IgD-negative memory B cell (primary cell): ENCODE measurements at regions not wholly inside any gene's neighbourhood (a gene's known extent, or its start where the extent isn't known, plus 50 kb on each side); places are given as distances from the start of the nearest gene placed in this dataset.

Source experiments
- H3K27ac Mint-ChIP-seq, 3 donors: one replicate each; pipeline ENCODE4 v1.8.0; 2020 to 2022; ENCODE audit warnings: mild to moderate bottlenecking in 3 of 3, mixed read lengths in 3 of 3, moderate library complexity in 1 of 3
- H3K27me3 Mint-ChIP-seq: one replicate; pipeline ENCODE4 v1.8.0; 2021; ENCODE audit warnings: mixed read lengths
- H3K36me3 Mint-ChIP-seq: one replicate; pipeline ENCODE4 v1.8.0; 2020; ENCODE audit warnings: mild to moderate bottlenecking, mixed read lengths
- H3K4me1 Mint-ChIP-seq, 3 donors: one replicate each; pipeline ENCODE4 v1.8.0; 2020 to 2022; ENCODE audit warnings: mixed read lengths in 3 of 3, mild to moderate bottlenecking in 1 of 3
- H3K4me3 Mint-ChIP-seq, 4 donors: one replicate each; pipeline ENCODE4 v1.8.0; 2020 to 2022; ENCODE audit warnings: mild to moderate bottlenecking in 4 of 4, mixed read lengths in 4 of 4, moderate library complexity in 3 of 4
- H3K9me3 Mint-ChIP-seq, 3 donors: one replicate each; pipeline ENCODE4 v1.8.0; 2020 to 2021; ENCODE audit warnings: mixed read lengths in 3 of 3, mild to moderate bottlenecking in 1 of 3

DNA sequence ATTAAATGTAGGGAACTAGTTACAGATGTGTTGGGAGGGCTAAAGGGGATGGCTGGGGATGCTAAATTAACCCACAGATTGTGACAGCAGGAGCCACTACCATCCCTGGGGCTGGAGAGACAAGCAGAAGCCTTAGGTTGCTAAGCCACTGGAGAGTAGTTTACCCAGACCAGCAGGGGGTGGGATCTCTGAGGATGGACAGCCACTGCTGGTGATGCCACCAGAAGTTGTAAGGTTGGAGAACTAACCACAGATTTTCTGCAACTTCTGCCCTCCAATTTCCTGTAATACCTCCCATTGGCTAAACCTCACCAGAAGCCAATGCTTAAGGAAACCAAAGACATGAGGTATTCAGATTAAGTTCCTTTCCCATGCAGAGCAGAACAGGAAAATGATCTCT is 139.6 kb upstream of the NOX3 start:
- H3K27me3 Mint-ChIP-seq: peaks cover 8% of the 10 kb centered on the region
- H3K36me3 Mint-ChIP-seq: no peaks in the 10 kb centered on the region
- H3K4me3 Mint-ChIP-seq: no peak overlapping the region
- no peak overlapping the region for H3K27ac Mint-ChIP-seq
- H3K9me3 Mint-ChIP-seq: peaks cover 0 to 8% (median 4%) of the 10 kb centered on the region in 3 donors
- no peaks in the 10 kb centered on the region for H3K4me1 Mint-ChIP-seq

DNA sequence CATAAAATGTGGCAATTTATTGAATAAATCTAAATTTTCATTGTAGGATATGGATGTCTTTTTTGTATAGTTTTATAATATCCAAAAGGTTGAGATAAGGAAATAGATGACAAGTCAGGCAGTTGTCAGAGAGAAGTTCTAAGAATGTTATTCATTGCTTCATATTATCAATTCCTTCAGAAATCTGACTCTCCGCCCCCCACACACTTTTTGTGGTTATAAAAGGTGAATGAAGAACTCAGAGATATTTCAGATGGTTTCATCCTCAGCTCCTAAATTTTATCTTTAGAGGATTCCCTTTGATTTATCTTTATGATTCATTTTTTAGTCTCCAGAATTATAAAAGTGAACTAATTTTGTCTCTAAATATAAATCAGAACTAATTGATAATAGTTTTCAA is 136.1 kb upstream of the NOX3 start:
- H3K27me3 Mint-ChIP-seq: peaks cover 6% of the 10 kb centered on the region
- no peak overlapping the region for H3K4me3 Mint-ChIP-seq
- H3K4me1 Mint-ChIP-seq: no peaks in the 10 kb centered on the region
- no peak overlapping the region for H3K27ac Mint-ChIP-seq
- peaks cover 2 to 12% (median 11%) of the 10 kb centered on the region in 3 donors for H3K9me3 Mint-ChIP-seq
- H3K36me3 Mint-ChIP-seq: no peaks in the 10 kb centered on the region

DNA sequence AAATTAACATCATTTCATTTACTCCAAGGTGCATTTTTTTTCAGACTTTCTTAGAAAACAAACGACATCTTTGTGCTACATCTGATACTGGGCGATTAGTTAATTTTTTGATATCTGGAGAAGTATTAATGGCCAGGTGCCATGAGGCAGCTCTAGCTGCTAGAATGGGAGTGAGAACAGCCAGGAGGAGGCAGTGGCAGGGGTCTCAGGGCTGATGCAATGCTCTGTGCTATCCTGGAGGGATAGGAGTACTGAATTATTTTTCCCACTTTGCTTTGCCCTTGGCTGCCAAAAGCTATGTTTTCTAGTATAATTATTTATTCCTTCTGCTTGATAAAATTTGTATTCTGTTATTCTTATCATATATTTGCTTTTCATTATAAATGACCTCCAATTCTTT is 133.6 kb upstream of the NOX3 start:
- peaks cover 2 to 12% (median 11%) of the 10 kb centered on the region in 3 donors for H3K9me3 Mint-ChIP-seq
- H3K27me3 Mint-ChIP-seq: peaks cover 3% of the 10 kb centered on the region
- H3K4me3 Mint-ChIP-seq: no peak overlapping the region
- H3K4me1 Mint-ChIP-seq: peaks cover 0 to 7% (median under 1%) of the 10 kb centered on the region in 3 donors
- no peak overlapping the region for H3K27ac Mint-ChIP-seq
- H3K36me3 Mint-ChIP-seq: no peaks in the 10 kb centered on the region

- Mint-ChIP-seq H3K27me3 (peaks cover 3% of the 10 kb centered on the region), H3K4me3 (no peak overlapping the region), H3K4me1 (peaks cover 2 to 7% (median 6%) of the 10 kb centered on the region in 3 donors), H3K9me3 (peaks cover 0 to 12% (median 11%) of the 10 kb centered on the region in 3 donors), H3K27ac (no peak overlapping the region), H3K36me3 (no peaks in the 10 kb centered on the region)
Observed at GRCh38 chr6:155587817-155588216, 132.2 kb upstream of the NOX3 start.

- H3K27ac Mint-ChIP-seq: no peak overlapping the region
Observed at GRCh38 chr6:155586090-155586489, 130.5 kb upstream of the NOX3 start.

DNA sequence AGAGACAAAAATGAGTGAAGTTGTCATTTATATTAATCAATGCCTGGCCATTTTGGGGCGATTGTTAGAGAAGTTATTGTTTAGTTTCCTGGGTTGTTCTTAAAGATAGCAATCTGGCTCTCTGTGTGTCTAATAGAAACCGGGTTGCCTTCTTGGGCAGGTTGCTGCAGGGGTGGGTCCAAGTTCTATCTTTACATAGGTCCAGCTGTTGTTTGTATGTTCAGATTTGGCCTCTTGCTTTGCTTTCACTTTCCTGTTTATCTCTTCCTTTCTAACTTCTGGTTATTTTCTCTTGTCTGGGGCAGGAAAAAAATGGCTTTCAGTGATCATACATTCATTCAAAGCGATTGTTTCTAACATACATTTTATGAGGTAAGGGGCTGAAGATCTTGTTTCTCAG is 128.4 kb upstream of the NOX3 start:
- no peaks in the 10 kb centered on the region for H3K36me3 Mint-ChIP-seq
- peaks cover 1% of the 10 kb centered on the region for H3K27me3 Mint-ChIP-seq
- H3K9me3 Mint-ChIP-seq: peaks cover 0 to 11% (median 6%) of the 10 kb centered on the region in 3 donors
- peak overlapping the region in 1 of 4 donors; percentile 42 for H3K4me3 Mint-ChIP-seq
- H3K4me1 Mint-ChIP-seq: peaks cover 2 to 7% (median 6%) of the 10 kb centered on the region in 3 donors
- no peak overlapping the region for H3K27ac Mint-ChIP-seq

More at GRCh38 chr6:155586090-155586489, 130.5 kb upstream of the NOX3 start:
- H3K9me3 Mint-ChIP-seq: peaks cover 0 to 11% (median 11%) of the 10 kb centered on the region in 3 donors
- no peaks in the 10 kb centered on the region for H3K27me3 Mint-ChIP-seq
- peaks cover 2 to 7% (median 6%) of the 10 kb centered on the region in 3 donors for H3K4me1 Mint-ChIP-seq
- H3K4me3 Mint-ChIP-seq: no peak overlapping the region
- H3K36me3 Mint-ChIP-seq: no peaks in the 10 kb centered on the region

DNA sequence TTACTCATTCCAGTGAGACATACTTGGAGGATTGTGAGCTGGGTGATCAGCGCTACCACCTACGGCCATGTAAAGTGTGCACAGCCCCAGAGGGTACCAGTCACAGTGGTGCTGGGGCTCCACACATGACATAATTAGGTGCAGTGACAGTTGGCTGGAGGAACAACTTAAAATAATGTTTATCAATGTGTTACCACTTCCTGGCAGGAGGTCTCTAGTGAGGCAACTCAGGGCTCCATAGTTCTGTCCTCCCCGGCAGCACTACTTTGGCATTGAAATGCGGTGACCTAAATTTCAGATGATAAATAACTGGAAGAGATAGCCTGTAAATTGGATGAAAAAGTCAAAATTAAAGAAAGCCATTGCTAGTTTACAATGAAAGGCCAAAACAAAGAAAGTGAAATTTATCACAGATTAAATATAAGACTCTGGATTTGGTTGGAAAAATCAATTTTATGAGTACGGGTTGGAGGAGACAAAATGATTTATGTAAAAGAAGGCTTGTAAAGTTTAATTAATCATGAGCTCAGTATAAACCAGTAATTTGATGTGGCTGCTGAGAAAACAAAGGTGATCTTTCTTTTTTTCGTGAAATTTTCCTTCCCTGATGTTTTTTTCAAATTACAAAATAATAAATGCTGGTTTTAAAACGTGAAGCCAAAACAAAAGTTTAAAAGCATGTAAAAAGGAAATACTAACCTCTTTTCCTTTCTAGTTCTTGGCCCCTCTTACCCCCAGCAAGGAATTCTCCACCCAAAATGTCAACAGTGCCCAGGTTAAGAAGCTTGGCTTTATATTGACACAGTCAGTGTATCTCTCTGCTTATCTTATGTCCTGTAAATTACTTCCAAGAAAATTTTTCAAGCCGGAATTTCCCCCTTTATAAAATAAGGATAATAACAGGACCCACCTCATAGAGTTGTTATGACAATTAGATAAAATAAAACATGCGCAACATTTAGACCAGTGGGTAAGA is 126.7 kb upstream of the NOX3 start:
- Mint-ChIP-seq H3K4me1 (peaks cover 2 to 7% (median 6%) of the 10 kb centered on the region in 3 donors), H3K9me3 (peaks cover 0 to 2% (median 0%) of the 10 kb centered on the region in 3 donors), H3K36me3 (no peaks in the 10 kb centered on the region), H3K4me3 (no peak overlapping the region), H3K27ac (peak overlapping the region in 1 of 3 donors; percentile 36), H3K27me3 (peaks cover 1% of the 10 kb centered on the region)

DNA sequence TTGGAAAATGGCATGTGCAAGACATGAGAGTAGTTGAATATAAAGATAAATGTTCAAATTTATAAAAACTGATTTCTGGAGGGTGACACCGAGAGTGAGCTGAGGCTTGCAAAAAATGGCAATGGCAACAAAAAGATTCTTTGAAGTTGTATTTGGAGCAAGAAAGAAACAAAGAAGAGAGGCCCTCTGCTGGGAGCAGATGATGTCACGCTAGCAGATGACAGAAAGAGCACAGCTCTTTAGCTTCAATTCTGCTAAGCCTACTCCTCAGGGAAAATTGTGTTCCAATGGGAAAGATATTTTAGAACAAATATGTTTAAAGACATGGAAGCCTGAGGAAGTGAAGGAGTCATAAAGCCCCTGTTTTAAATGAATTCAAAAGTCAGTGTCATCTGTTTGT is 125.3 kb upstream of the NOX3 start:
- no peak overlapping the region for H3K4me3 Mint-ChIP-seq
- H3K9me3 Mint-ChIP-seq: peaks cover 0 to 2% (median 0%) of the 10 kb centered on the region in 3 donors
- peaks cover 1 to 6% (median 2%) of the 10 kb centered on the region in 3 donors for H3K4me1 Mint-ChIP-seq
- H3K27me3 Mint-ChIP-seq: peaks cover 3% of the 10 kb centered on the region
- H3K36me3 Mint-ChIP-seq: no peaks in the 10 kb centered on the region
- H3K27ac Mint-ChIP-seq: no peak overlapping the region

DNA sequence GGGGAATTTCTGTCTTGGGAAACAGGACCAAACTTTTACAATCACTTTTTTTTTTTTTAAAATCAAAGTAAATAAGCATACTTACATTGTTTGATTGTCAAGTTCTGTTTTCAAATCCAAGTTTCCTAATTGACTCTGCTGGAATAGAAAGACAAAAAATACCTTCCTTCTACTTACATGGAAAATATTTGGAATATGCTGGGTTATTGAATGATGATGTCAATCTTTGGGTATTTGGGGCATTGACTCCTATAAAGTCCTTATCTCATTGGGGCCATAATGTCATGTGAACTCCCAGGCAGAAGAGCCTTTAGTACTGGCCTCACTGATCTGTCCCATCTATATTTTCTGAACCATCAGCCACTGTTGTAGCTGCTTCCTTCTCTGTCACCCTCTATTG is 122.6 kb upstream of the NOX3 start:
- H3K9me3 Mint-ChIP-seq: peaks cover 0 to 2% (median 2%) of the 10 kb centered on the region in 3 donors
- H3K36me3 Mint-ChIP-seq: no peaks in the 10 kb centered on the region
- no peak overlapping the region for H3K4me3 Mint-ChIP-seq
- H3K4me1 Mint-ChIP-seq: peaks cover 0 to 1% (median 0%) of the 10 kb centered on the region in 3 donors
- H3K27ac Mint-ChIP-seq: no peak overlapping the region
- H3K27me3 Mint-ChIP-seq: peaks cover 8% of the 10 kb centered on the region

GRCh38 chr6:155561966-155562364 is 106.3 kb upstream of the NOX3 start:
- peaks cover 2% of the 10 kb centered on the region for H3K36me3 Mint-ChIP-seq
- H3K4me3 Mint-ChIP-seq: no peak overlapping the region
- H3K27ac Mint-ChIP-seq: no peak overlapping the region
- H3K9me3 Mint-ChIP-seq: peaks cover 0 to 2% (median 0%) of the 10 kb centered on the region in 3 donors
- no peaks in the 10 kb centered on the region for H3K27me3 Mint-ChIP-seq
- H3K4me1 Mint-ChIP-seq: no peaks in the 10 kb centered on the region

DNA sequence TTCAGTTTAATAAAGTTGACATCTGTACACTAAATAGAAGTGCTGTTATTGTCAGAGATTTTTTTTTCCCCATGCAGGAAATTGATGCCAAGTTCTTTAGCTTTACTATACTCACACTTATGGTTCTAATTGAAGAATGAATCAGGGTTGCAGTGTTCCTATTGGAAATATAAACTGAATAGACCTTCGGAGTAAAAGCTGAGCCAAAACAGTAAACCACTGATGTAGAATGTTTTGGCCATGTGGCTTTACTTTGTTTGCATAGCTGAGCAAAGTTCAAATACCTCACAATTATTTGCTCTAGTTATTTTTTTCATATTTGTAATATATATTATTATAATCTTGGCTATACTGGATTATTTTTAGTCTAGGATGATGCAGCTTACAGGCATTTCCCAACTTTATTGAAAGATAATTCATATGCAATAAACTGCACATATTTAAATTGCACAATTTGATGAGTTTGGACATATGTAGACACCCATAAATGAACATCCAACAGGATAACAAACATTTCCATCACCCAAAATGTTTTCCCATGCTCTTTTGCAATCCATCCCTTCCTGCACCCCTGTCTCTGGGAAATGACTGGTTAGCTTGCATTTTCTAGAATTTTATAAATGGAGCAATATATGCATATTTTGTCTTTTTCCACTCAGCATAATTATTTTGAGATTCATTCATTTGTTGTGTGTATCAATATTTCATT is 105.8 kb upstream of the NOX3 start:
- Mint-ChIP-seq H3K36me3 (peaks cover 2% of the 10 kb centered on the region), H3K27ac (no peak overlapping the region), H3K4me3 (no peak overlapping the region), H3K9me3 (peaks cover 0 to 2% (median 0%) of the 10 kb centered on the region in 3 donors), H3K27me3 (peaks cover 4% of the 10 kb centered on the region), H3K4me1 (no peaks in the 10 kb centered on the region)

- H3K27me3 Mint-ChIP-seq: no peaks in the 10 kb centered on the region
- no peaks in the 10 kb centered on the region for H3K9me3 Mint-ChIP-seq
- H3K4me1 Mint-ChIP-seq: no peaks in the 10 kb centered on the region
- peaks cover 2% of the 10 kb centered on the region for H3K36me3 Mint-ChIP-seq
- no peak overlapping the region for H3K4me3 Mint-ChIP-seq
- no peak overlapping the region for H3K27ac Mint-ChIP-seq
Observed at GRCh38 chr6:155549928-155550327, 94.3 kb upstream of the NOX3 start.

- no peaks in the 10 kb centered on the region for H3K4me1 Mint-ChIP-seq
- no peaks in the 10 kb centered on the region for H3K27me3 Mint-ChIP-seq
- peaks cover 2% of the 10 kb centered on the region for H3K36me3 Mint-ChIP-seq
- H3K9me3 Mint-ChIP-seq: no peaks in the 10 kb centered on the region
- H3K4me3 Mint-ChIP-seq: no peak overlapping the region
- no peak overlapping the region for H3K27ac Mint-ChIP-seq
Observed at GRCh38 chr6:155549028-155549798, 93.6 kb upstream of the NOX3 start.

DNA sequence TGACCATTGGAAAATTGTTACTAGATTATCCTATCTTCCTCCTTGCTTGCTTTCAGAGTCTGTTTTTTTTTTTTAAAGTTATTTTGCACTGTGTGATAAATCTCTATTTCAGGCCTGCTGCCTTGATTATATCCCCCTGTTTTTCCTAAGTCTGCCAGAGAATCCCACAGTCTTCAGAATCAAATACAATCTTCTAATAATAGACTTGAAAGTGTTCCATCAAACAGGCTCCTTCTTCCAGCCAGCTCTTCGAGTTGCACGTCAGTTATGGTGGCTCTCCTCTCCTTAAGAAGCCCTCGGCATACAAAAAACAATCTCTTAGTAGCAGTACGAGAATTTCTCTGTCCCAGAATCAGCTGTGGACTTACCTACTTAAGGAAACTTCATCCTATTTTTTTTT is 92.9 kb upstream of the NOX3 start:
- Mint-ChIP-seq H3K9me3 (no peaks in the 10 kb centered on the region), H3K27me3 (no peaks in the 10 kb centered on the region), H3K36me3 (peaks cover 2% of the 10 kb centered on the region), H3K4me3 (no peak overlapping the region), H3K4me1 (no peaks in the 10 kb centered on the region), H3K27ac (no peak overlapping the region)

DNA sequence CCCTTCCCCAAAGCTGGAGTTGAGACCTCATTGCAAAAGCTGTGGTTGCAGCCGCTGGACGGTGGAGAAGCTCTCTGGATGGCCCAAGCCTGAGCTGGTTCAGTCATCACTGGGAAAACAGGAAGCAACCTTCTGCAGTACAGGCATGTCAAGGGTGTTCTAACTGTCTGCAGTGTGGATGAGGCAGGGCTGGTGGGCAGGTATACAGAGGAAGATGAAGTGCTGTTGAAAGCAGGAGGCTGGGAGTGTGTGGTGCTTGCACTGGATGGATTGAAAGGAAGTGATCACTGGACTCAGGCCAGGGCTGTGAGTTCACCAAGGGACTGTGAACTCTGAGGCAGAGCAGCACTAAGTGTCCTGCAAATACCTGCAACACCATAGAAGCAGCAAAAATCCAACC is 89.0 kb upstream of the NOX3 start:
- no peak overlapping the region for H3K27ac Mint-ChIP-seq
- no peaks in the 10 kb centered on the region for H3K36me3 Mint-ChIP-seq
- H3K27me3 Mint-ChIP-seq: no peaks in the 10 kb centered on the region
- H3K4me1 Mint-ChIP-seq: no peaks in the 10 kb centered on the region
- no peaks in the 10 kb centered on the region for H3K9me3 Mint-ChIP-seq
- no peak overlapping the region for H3K4me3 Mint-ChIP-seq
